ENCODE measurements at regions not wholly inside any gene's neighbourhood (a gene's known extent, or its start where the extent isn't known, plus 50 kb on each side); places are given as distances from the start of the nearest gene placed in this dataset.

DNA sequence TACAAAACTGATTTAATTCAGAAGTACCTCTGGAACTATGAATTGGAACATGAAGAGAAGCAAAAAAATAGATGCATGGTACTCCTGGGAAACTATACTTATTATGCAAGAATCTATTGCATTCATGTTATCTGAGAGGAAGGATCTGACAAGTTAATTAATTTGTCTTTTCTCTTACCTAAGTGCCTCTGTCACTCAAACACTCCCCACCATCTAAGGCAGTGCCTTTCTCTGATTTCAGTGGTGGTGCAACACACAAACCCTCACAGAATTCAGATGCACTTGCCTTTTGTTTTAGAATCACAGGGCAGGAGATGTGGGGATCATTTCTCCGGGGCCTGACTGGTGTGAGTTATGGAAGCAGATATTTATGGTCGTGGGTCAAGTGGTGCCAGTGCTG, 52.5 kb upstream of the C9orf72 start:
- intact Hi-C loops (cut with micrococcal nuclease): no loop called here

DNA sequence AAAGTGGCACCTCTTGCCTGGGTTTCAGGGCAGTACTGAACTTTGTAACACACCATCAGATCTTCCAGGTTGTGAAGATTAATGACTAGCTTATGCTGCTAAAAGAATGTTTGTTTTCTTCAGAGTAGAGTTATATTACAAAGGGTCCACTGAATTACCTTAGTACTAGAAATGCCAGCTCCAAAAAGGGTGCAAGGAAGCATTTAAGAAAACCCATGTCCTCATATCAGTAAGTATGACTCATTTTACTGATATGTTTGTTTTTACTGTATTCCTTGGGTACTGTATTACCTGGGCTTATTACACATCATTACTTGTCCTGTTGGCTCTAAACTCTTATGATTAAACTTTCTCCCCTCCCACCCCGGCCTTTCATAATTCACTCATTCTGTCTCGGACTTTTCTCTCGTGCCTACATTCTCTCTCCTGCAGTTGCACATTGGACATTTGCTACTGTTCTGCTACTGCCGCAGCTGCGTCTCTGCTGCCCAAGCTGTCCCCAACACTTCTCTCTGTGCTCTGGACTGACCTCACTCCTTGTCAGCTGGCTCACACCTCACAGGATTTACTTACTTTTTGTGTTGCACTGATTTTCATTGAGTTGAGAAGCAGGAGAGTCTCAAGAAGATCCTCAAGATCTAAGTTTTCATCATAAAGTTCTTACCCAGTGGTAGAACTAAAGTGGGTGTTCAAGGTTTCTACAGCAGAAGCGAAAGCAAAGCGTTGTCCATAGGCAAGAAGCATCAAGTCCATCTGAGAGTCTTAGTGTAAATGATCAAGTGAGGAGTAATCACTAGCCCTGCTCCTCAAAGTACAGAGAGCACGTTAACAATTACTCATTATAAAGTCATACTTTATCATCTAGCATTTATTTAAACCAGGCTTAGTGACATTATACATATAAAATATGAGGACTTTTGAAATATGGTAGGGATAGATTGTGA, 53.2 kb upstream of the C9orf72 start:
- intact Hi-C loops (cut with micrococcal nuclease): no loop called here

DNA sequence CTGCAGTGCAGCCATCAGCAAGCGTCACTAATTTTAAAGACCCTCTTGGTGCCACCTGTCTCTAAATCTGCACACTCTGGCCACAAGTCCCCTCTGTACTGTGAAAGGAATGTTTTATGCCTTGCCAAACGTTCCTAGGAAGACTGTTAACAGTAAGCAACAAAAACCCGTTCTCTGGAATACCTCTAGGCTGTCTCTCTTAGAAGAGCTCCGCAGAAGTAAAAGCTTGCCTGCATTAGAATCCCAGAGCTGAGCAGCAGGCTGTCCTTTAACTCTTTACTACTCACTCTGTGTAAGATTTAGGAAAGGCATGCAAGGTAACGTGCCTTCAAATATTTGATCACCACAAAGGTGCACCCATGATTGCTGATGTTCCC, 53.9 kb upstream of the C9orf72 start:
- intact Hi-C loops (cut with micrococcal nuclease): no loop called here

DNA sequence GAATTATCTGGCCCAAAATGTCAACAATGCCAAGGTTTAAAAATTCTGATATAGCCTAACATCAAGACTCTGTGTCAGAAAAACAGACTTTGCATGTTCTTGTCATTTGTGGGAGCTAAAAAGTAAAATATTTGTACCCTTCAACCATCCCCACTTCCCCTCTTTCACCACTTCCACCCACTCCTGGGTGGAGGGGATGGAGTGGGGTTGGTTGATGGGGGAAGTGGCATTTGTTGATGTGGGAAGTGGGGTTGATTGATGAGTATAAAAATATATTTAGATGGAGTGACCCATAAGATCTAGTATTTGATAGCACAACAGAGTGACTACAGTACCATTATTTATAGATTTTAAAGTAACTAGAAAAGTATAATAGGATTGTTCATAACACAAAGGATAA, 55.0 kb upstream of the C9orf72 start:
- intact Hi-C loops (cut with micrococcal nuclease): no loop called here

DNA sequence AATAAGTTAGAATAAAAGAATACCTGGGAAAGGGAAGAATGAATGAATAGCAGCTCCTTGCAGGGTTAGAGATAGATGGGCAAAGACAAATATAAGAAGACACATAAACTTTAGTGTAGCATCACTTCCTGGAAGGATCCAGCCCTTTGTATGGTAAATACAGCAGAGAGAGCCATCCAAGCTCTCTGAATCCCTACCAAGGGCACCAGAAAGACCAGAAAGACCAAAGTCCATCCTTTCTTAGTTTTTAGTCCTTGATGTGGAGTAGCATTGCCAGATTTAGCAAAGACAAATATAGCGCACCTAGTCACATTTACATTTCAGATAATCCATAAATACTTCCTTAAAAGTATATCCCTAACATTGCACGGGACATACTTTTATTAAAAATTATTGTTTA, 56.1 kb upstream of the C9orf72 start:
- intact Hi-C loops (cut with micrococcal nuclease): no loop called here

DNA sequence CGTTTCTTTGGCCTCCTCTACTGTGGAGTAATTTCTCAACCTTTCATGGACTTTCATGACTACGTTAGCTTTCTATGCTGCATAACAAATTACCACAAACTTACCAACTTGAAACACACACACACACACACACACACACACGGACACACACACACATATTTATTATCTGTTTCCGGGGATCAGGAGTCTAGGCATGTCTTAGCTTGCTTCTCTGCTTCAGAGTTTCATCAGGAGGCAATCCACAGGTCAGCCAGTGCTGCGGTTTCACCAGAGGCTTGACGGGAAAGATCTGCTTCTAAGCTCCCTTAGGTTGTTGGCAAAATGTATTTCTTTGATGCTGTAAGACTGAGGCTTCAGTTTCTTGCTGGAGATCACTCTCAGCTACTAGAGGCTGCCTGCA, 59.0 kb upstream of the C9orf72 start:
- intact Hi-C loops (cut with micrococcal nuclease): no loop called here

DNA sequence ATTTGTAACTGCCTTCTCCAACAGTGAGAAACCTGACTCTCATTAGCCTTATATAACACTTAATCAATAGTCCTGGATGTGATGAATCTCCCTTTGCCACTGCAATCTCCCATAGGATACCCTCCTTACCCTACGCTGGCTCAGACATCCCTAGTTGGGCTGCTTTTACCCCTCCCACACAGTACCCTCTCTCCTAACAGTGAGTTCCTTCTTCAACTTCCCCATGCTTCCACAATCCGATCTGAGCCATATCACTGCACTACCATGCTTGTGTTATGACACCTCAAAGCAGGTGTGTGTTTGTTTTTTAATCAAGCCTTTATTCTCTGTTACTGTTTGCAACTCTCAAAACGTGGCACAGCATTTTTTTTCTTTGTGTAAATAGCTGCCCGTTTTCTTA, 60.5 kb upstream of the C9orf72 start:
- intact Hi-C loops (cut with micrococcal nuclease): no loop called here

DNA sequence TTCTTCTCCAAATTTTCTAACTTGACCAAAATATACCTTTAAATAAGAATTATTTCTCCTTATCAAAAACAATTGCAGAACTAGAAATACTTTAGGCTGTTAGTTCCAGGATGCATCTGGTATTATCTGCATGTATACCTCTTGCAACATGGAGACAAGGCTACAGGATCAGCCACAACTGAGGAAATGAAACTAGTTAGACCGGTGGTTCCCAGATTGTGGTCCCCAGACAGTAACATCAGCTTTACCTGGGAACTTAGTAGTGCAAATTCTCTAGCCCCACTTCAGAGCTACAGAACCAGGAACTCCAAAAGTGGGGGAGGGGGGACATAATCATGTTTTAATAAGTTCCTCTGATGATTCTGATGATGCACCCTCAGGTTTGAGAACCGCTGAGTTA, 61.6 kb upstream of the C9orf72 start:
- intact Hi-C loops (cut with micrococcal nuclease): no loop called here

DNA sequence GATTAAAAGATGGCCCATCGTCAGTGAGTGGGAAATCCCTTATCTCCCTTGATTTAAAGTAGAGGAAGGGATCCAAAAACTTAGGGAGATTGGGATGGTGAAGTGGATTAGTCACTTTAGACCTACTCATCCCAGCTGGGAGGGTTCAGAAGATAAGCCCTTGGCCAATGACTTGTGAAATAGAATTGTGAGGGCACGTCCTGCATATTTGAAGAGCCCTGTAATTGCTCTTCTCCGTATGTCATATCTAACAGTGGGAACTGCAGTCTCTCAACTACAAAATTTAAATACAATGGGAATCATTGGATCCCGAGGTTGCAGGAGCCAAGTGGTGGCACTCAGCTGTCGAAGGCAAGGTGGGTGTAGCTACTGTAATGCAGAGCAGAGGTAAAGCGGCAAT, 65.4 kb upstream of the C9orf72 start:
- intact Hi-C loops (cut with micrococcal nuclease): no loop called here

DNA sequence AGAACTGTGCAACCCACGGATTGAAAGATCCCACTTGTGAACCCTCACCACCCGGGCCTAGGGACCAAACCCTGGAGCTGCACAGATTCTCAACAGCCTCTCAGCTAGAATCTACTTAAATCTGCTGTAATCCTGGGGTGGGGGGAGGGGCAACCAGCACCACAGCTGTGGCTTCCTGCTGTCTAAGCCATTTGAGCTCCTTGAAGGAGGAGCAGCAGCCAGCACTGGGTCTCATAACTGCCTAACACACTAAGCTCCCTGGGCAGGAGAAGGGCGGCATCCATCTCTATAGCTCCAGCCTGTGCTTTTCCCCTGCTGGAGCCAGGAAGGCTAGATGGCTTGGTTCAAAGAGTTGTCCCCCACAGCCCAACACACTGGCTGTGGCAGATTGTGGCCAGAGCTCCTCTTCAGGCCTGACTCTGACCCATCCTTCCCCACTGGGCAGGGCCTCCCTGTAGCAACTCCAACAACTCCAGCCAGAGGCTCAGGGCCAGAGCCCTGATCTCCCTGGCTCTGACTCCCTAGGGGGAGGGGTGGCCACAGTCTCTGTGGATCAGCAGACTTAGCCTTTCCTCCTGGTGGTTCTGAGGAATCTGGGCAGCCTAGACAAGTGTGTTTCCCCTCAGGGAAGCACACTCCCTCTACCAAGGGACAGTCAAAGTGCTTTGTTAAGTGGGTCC, 72.0 kb upstream of the C9orf72 start:
- intact Hi-C loops (cut with micrococcal nuclease): no loop called here

DNA sequence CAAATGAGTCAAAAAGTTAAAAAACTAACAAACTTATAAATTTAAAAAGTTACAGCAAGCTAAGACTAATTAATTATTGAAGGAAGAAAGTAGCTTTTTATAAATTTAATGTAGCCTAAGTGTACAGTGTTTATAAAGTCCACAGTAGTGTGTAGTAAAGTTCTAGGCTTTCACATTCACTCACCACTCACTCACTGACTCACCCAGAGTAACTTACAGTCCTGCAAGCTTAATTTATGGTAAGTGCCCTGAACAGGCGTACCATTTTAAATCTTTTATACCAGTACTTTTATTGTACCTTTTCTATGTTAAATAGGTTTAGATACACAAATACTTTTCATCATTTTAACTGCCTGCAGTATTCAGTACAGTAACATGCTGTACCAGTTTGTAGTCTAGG, 80.0 kb upstream of the C9orf72 start:
- intact Hi-C loops (cut with micrococcal nuclease): no loop called here

DNA sequence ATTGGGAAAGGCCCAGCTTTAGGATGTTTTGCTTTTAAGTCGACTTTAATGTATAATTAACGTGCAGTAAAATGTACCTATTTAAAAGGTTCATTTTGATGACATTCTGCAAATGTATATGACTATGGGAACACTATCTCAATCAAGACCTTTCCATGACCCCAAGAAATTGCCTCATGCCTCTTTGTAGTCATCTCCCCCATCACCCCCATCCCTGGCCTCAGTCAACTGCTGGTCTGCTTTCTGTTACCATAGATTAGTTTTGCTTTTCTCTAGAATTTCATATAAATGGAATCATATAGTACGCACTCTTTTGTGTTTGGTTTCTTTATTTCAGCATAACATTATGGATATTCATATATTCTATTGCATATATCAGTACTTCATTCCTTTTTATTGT, 80.7 kb upstream of the C9orf72 start:
- intact Hi-C loops (cut with micrococcal nuclease): no loop called here

DNA sequence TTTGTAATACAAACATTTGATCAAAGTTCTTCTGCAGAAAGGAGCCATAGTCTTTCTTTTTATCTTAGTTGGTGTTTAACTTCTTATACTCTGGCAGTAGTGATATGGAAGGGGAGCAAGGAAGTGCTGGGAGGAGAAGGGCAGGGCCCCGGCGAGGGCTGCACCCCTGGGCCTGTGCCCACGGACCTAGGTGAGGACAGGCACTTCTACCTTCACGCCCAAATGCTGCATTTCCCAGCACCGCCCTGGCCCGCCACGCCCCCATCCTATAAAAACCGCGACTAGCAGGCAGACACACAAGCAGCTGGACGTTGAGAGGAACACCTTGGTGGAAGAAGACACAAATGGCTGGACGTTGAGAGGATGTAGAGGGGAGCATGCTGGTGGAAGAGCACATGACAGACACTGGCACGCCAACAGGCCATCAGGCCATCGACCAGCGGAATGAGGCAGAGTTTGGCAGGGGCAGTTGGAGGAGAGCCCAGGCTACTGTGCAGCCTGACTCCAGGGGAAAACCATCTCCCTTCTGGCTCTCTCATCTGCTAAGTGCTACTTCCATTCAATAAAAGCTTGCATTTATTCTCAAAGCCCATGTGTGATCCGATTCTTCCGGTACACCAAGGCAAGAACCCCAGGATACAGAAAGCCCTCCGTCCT, 81.5 kb upstream of the C9orf72 start:
- intact Hi-C loops (cut with micrococcal nuclease): no loop called here

DNA sequence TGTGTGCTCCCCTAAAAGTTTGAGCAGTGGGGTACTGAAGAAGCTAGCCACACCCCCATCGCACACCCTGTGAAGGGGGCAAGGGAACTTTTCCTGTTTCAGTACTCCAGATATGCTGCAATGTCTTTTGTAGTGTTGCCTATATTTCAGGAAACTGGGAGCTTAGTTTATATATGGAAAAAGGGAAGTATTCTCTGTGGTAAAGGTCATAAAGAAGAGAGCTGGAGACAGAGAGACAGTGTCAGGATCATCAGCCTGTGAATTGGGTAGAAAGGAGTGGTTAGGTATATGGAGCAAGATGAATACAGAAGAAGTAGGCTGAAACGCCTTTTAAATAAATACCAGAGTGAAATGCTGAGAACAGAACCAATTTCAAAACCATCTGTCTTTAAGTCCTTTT, 82.2 kb upstream of the C9orf72 start:
- intact Hi-C loops (cut with micrococcal nuclease): no loop called here

DNA sequence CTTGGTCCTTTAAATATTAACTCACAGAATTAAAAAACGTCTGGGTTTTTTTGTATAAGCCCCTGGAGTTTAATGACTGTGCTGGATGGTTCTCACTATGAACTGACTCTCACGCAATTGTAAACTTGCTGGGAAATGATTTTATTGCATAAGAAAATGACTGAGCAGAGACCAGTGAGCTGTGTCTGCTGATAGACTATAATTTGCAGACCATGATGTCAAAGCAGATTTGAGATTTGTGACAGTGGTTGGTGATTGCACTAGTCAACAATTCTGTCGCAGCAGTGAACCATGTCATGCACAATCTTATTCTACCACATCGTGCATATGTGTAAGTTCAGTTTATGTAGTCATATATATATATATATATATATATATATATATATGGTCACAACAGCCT, 85.7 kb upstream of the C9orf72 start:
- intact Hi-C loops (cut with micrococcal nuclease): no loop called here

DNA sequence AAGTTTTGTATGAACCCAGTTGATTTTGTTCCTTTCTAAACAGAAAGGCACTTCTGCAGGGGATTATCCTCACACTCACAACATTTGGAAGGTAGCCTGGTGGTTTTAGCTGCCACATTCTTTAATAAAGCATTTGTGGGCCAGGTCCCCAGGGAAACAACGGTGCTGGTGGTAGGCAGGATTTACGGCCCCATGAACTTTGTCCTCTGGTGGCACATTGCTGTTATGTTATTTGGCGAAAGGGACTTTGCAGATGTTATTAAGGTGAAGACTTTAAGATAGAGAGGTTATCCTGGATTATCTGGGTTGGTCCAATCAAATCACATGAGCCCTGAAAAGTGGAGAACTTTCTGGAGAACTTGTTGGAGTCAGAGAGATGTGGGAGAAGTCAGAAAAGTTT, 86.3 kb upstream of the C9orf72 start:
- intact Hi-C loops (cut with micrococcal nuclease): no loop called here

DNA sequence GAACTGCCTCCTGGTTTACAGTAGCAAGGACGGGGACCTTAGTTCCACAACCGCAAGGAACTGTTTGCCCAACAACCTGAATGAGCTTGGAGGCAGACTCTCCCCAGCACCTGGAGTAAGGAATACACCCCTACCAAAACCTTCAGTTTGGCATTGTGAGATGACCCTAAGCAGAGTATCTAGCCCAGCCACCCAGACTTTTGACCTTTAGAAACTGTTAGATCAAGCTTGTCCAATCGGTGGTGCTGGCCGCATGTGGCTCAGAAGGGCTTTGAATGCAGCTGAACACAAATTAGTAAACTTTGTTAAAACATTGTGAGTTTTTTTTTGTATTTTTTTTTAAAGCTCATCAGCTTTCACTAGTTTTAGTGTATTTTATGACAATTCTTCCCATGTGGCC, 86.9 kb upstream of the C9orf72 start:
- intact Hi-C loops (cut with micrococcal nuclease): no loop called here

DNA sequence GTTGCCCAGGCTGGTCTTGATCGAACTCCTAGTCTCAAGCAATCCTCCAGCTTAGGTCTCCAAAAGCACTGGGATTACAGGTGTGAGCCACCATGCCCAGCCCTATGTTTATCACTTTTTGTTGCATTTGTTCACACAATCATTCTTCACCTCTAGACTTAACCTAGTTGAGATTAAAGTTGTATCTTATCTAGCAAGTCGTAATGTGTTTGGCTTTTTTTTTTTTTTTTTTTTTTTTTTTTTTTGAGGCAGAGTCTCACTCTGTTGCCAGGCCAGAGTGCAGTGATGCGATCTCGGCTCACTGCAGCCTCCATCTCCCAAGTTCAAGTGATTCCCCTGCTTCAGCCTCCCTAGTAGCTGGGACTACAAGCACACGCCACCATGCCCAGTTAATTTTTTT, 90.2 kb upstream of the C9orf72 start:
- intact Hi-C loops (cut with micrococcal nuclease): no loop called here

DNA sequence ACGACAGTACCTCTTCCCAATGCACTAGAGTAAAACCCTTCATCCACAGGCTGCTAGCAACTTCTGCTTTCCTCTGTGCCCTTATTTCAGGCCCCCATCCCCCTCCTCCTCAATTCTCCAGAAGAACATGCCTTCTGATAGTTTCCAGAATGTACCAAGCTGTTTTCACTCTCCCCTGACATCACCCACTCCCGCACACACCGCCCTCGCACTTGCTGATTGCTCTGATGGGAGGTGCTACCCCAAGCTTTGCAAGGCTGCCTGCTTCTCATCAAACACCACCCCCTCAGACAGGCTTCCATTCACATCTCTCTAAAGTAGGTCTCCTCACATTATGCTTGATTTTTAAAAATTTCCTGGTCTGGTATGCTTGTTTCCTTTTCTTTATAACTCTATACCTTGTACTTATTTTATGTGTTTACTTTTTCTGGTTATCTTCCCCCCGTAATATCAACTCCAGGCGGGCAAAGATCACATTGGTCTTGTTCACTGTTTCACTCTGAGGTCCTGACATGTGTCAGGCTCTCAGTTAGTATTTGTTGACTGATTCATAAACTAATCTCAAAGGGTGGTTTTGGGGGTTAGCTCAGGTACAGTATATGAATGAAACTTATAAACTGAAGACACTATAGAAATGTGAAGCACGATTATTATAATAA, 91.0 kb upstream of the C9orf72 start:
- intact Hi-C loops (cut with micrococcal nuclease): no loop called here

DNA sequence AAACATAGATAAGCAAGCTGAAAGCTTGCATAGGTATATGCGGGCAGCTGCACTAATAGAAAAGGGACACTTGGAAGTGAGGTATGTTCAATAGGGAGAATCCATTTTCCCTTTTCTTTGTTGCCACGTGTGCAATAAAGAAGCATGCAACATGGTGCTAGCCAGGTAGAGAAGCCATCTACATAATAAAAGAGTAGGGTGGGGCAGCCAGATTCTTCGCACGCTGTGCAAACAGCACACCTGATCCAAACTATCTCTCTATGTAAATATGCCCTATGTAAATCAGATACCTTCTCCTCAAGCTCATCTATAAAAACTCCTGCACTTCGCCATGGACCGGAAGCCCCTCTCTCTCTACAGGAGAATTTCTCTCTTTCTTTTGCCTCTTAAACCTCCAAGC, 91.9 kb upstream of the C9orf72 start:
- intact Hi-C loops (cut with micrococcal nuclease): no loop called here

DNA sequence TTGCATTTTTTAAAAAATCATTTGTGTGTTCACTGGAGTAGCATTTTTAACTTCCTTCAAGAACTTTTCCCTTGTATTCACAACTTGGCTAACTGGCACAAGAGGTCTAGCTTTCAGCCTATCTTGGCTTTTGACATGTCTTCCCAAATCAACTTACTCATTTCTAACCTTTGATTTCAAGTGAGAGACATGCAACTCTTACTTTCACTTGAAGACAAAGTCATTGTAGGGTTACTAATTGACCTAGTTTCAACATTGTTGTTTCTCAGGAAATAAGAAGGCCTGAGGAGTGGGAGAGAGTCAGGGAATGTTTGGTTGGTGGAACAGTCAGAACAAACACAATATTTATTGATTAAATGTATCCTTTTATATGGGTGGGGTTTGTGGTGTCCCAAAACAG, 95.0 kb upstream of the C9orf72 start:
- intact Hi-C loops (cut with micrococcal nuclease): no loop called here

DNA sequence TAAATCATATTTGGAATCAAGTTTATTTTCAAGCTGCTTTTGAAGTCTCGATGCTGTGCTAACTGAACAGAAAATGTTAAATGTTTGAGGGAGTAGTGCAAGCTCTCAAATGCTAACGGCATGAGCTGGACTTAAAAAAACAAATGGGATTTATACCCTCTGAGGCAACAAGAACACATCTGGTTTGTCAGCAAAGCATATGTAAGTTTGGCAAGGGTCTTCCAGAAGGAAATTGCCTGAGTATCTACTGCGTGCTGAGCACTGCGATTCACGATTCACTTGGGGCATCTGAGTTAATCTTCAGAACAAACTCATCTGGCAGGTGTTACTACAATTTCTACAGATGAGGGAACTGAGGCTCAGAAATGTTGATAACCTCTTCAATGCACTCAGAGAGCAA, 98.4 kb upstream of the C9orf72 start:
- intact Hi-C loops (cut with micrococcal nuclease): no loop called here
